Epithelial cell of proximal tubule (primary cell): ENCODE measurements at regions not wholly inside any gene's neighbourhood (a gene's known extent, or its start where the extent isn't known, plus 50 kb on each side); places are given as distances from the start of the nearest gene placed in this dataset.

Experiments used
- DNase-seq: peaks from one replicate; pipeline ENCODE4 v3.0.0-alpha.2; 2011; ENCODE audit warnings: low read depth
- H3K4me3 ChIP-seq: 2 replicates; pipeline ENCODE4 v1.5.1; 2011; ENCODE audit warnings: low read depth, mild to moderate bottlenecking, low read length
- TF ChIP-seq, protein P1 (sequence below): conservative IDR thresholded peaks from 2 replicates; pipeline ENCODE4 v1.5.1; 2012; ENCODE audit warnings: low read depth, mild to moderate bottlenecking, low read length

DNA sequence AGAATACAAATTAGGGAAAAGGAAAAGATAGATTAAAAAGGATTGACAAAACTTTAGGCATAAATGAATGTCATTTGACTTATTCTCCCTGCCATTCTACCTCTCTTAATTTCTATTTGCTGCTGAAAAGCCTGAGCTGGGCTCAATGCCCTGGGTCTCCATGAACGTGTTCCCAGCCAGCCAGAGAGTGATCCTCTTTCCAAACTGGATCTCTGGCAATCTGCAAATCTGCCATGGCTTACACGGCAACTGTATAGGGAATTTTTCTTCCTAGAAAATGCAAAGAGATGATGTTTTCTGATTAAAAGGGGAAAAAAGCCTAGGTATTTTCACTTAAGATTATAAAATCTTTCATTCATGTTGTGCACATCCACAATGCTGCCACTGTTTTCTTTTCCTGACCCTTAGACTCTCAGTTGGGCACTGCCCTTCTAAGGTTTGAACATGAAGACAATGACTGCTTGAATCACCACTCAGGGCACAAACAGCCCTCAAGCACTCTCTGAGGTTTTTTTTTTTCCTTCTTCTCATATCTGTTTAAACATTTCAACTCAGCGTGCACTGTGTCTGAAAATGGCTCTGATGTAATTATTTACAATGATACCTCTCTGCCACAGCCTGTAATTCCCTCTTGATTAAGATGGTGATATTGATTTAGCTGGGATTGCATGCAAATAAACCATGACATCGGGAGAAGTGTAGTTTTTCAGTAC is 60.3 kb downstream of the DACT1 start:
- DNase-seq: no peak
- H3K4me3 ChIP-seq: no peak overlapping the region
- TF ChIP-seq, protein P1, sequence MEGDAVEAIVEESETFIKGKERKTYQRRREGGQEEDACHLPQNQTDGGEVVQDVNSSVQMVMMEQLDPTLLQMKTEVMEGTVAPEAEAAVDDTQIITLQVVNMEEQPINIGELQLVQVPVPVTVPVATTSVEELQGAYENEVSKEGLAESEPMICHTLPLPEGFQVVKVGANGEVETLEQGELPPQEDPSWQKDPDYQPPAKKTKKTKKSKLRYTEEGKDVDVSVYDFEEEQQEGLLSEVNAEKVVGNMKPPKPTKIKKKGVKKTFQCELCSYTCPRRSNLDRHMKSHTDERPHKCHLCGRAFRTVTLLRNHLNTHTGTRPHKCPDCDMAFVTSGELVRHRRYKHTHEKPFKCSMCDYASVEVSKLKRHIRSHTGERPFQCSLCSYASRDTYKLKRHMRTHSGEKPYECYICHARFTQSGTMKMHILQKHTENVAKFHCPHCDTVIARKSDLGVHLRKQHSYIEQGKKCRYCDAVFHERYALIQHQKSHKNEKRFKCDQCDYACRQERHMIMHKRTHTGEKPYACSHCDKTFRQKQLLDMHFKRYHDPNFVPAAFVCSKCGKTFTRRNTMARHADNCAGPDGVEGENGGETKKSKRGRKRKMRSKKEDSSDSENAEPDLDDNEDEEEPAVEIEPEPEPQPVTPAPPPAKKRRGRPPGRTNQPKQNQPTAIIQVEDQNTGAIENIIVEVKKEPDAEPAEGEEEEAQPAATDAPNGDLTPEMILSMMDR: no peak

DNA sequence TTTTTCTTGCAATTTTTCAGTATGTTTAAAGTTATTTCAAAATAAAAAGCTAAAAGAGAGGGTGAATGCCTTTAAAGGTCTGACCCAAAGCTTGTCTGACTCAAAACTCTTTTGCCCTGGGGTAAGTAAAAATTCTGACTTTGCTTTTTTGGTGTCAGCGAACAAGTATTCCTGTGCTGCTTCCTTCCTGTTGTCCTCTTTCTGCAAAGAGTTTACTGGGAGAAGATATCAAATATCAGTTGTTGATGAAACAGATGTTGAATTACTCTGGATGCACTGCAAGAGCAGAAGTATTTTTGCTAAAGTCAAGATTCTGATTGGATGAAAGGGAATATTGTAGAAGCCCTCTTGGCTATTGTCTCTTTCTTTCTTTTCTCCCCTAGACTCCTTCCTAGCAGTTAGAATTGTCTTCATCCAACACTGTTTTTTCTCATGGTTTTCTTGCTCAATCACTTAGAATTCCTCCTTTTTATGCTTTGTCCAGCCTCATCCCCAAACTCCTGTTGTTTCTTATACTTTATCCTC is 62.0 kb downstream of the DACT1 start:
- H3K4me3 ChIP-seq: no peak overlapping the region
- TF ChIP-seq, protein P1: no peak

DNA sequence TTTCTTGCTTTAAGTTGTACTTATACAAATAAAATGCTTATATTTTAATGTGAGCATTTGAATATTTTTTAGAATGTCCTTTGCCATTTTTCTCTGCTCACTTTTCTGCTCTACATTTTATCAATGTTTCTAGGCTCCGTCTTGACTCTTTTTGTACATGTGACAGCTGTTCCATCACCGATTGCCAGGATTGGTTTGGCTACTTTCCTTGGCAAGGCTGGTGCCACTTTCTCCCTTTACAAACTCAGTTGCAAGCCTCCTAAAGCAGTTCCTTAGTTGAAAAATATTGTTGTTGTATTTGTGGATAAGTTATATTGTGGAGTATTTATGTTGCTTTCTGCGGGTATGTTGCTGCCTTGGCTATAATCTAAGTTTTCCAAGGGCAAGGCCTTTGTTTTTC is 63.4 kb downstream of the DACT1 start:
- DNase-seq: no peak
- H3K4me3 ChIP-seq: no peak overlapping the region
- TF ChIP-seq, protein P1: no peak

More for the DNA sequence above, 62.0 kb downstream of the DACT1 start:
- DNase-seq: no peak

DNA sequence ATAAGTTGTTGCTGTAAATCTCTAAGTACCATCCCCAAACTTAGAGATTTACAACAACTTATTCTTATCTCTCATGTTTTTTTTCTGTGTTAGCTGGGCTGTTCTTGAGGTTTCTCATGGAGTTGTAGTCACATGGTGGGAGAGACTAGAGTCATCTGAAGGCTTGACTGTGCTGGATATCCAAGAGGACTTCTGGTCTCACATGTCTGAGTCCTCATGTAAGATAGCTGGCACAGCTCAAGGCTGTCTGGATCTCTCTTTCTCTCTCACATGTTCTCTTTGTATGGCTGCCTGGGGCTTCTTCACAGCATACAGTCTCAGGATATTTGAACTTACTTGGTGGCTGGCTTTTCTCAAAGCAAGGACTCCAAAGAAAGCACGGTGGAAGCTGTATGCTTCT is 63.8 kb downstream of the DACT1 start:
- no peak overlapping the region for H3K4me3 ChIP-seq
- TF ChIP-seq, protein P1: no peak
- DNase-seq: no peak

DNA sequence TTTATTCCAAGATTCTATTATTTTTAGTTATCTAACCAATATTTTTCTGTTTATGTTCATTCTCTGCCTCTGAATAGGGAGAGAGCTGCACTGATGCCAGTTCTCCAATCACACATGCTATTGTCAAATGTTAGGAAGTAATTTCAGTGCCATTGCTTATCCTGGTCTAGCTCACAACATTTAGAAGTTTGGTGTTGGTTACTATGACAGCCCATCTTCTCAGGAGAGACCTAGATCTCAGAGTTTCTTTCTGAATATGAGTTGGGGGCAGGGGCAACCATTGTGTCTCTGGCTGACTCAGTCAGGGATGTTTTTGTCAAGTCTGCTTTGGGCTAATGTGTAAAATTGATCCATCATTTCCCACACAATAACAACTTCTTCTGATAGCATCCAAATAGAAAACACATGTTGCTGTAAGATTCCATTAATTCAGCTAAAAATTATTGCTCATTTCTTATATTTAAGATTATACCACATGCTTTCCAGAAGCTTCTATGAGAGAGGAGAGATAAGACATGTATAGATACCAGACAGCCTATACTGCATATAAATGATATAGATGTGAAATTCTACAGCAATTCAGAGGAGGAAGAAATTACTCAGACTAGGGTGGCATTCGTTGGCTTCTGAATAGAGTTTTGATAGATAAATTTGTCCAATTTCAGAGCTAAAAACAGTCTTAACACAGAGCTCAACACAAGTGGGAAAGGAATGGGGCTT is 64.8 kb downstream of the DACT1 start:
- no peak for DNase-seq
- H3K4me3 ChIP-seq: no peak overlapping the region
- TF ChIP-seq, protein P1: no peak

DNA sequence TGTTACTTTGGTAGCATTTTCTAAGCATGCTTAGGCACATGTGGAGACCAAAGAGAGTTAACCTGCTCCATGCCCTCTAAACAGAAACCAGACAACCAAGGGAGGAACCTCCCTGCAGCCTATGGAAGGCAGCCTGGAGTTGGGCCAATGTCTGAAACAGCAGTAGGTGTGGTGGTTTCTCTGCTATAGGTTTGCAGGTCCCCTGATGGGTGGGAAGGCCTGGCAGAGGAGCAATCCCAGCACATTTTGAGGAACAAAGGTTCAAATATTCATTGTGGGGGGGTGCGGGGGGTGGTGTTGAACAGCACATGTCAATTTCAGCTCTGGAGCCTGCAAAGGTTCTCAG is 65.4 kb downstream of the DACT1 start:
- DNase-seq: no peak
- TF ChIP-seq, protein P1: no peak
- H3K4me3 ChIP-seq: no peak overlapping the region

DNA sequence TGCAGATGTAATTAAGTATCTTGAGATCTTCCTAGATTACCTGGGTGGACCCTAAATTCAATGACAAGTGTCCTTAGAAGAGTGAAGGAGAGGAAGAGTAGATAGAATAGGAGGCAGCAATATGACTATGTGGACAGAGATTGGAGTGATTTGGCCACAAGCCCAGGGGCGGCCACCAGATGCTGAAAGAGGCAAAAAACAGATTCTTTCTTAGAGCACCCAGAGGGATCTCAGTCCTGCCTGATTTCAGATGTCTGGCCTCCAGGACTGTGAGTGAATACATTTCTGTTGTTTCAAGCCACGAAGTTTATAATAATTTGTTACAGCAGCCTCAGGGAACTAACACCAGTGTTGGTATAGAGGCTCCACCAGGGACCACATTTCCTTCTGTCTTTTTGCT is 67.3 kb downstream of the DACT1 start:
- no peak for DNase-seq
- no peak overlapping the region for H3K4me3 ChIP-seq
- TF ChIP-seq, protein P1: no peak
